ENCODE measurements at regions not wholly inside any gene's neighbourhood (a gene's known extent, or its start where the extent isn't known, plus 50 kb on each side); places are given as distances from the start of the nearest gene placed in this dataset.

DNA sequence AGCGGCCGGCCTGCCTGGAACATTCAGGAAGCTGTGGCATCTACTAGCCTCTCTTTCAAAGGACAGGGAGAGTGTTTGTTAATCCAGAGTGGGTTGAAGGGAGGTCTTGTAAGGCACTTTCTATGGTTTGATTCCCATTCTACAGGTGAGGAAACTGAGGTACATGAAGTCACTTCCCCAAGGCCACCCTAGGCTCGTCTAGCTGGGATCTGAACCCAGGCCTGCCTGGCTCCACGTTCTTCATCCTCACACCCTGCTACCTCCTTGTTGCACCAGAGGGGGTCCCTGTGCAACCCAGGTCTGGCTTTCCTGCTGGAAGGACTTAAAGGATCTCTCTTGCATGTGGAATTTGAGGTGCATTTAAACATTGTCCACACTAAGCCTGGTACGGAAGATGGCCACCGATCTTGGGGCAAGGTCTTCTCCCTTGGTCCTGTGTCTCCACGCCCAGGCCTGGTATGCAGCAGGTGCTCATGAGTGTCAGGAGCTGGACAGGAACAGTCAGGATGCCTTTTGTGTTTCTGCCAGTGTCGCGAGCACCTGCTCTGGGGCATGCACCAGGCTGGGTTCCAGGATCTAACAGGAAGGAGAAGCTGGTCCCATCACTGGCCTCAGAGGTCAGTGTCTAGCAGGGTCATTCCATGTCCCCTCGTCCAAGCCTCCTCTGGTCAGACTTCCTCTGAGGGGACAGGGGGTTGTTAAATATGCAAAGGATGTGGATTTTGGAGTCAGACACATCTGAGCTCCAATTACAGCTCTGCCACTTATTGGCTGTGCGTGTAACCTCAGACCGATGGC, 103.2 kb upstream of the RUNX3 start (continued):
- TF ChIP-seq, protein P1, sequence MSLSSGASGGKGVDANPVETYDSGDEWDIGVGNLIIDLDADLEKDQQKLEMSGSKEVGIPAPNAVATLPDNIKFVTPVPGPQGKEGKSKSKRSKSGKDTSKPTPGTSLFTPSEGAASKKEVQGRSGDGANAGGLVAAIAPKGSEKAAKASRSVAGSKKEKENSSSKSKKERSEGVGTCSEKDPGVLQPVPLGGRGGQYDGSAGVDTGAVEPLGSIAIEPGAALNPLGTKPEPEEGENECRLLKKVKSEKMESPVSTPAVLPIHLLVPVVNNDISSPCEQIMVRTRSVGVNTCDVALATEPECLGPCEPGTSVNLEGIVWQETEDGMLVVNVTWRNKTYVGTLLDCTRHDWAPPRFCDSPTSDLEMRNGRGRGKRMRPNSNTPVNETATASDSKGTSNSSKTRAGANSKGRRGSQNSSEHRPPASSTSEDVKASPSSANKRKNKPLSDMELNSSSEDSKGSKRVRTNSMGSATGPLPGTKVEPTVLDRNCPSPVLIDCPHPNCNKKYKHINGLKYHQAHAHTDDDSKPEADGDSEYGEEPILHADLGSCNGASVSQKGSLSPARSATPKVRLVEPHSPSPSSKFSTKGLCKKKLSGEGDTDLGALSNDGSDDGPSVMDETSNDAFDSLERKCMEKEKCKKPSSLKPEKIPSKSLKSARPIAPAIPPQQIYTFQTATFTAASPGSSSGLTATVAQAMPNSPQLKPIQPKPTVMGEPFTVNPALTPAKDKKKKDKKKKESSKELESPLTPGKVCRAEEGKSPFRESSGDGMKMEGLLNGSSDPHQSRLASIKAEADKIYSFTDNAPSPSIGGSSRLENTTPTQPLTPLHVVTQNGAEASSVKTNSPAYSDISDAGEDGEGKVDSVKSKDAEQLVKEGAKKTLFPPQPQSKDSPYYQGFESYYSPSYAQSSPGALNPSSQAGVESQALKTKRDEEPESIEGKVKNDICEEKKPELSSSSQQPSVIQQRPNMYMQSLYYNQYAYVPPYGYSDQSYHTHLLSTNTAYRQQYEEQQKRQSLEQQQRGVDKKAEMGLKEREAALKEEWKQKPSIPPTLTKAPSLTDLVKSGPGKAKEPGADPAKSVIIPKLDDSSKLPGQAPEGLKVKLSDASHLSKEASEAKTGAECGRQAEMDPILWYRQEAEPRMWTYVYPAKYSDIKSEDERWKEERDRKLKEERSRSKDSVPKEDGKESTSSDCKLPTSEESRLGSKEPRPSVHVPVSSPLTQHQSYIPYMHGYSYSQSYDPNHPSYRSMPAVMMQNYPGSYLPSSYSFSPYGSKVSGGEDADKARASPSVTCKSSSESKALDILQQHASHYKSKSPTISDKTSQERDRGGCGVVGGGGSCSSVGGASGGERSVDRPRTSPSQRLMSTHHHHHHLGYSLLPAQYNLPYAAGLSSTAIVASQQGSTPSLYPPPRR (CRISPR knock-in tag; IDR thresholded peaks at IDR 0.05; ENCODE audit: borderline replicate concordance), result no peak
- TF ChIP-seq, protein P2, sequence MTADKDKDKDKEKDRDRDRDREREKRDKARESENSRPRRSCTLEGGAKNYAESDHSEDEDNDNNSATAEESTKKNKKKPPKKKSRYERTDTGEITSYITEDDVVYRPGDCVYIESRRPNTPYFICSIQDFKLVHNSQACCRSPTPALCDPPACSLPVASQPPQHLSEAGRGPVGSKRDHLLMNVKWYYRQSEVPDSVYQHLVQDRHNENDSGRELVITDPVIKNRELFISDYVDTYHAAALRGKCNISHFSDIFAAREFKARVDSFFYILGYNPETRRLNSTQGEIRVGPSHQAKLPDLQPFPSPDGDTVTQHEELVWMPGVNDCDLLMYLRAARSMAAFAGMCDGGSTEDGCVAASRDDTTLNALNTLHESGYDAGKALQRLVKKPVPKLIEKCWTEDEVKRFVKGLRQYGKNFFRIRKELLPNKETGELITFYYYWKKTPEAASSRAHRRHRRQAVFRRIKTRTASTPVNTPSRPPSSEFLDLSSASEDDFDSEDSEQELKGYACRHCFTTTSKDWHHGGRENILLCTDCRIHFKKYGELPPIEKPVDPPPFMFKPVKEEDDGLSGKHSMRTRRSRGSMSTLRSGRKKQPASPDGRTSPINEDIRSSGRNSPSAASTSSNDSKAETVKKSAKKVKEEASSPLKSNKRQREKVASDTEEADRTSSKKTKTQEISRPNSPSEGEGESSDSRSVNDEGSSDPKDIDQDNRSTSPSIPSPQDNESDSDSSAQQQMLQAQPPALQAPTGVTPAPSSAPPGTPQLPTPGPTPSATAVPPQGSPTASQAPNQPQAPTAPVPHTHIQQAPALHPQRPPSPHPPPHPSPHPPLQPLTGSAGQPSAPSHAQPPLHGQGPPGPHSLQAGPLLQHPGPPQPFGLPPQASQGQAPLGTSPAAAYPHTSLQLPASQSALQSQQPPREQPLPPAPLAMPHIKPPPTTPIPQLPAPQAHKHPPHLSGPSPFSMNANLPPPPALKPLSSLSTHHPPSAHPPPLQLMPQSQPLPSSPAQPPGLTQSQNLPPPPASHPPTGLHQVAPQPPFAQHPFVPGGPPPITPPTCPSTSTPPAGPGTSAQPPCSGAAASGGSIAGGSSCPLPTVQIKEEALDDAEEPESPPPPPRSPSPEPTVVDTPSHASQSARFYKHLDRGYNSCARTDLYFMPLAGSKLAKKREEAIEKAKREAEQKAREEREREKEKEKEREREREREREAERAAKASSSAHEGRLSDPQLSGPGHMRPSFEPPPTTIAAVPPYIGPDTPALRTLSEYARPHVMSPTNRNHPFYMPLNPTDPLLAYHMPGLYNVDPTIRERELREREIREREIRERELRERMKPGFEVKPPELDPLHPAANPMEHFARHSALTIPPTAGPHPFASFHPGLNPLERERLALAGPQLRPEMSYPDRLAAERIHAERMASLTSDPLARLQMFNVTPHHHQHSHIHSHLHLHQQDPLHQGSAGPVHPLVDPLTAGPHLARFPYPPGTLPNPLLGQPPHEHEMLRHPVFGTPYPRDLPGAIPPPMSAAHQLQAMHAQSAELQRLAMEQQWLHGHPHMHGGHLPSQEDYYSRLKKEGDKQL (CRISPR knock-in tag; IDR thresholded peaks at IDR 0.05; ENCODE audit: low read depth), result no peak
- TF ChIP-seq ZFYVE20 (CRISPR knock-in tag; IDR thresholded peaks at IDR 0.05; ENCODE audit: borderline replicate concordance, low read depth), result no peak
- TF ChIP-seq DNMT1 (CRISPR knock-in tag; IDR thresholded peaks at IDR 0.05), result no peak
- TF ChIP-seq BRCA1 (CRISPR knock-in tag; IDR thresholded peaks at IDR 0.05), result no peak
- no peak for TF ChIP-seq NR3C1 (CRISPR knock-in tag; IDR thresholded peaks at IDR 0.05)
- TF ChIP-seq, protein P3, sequence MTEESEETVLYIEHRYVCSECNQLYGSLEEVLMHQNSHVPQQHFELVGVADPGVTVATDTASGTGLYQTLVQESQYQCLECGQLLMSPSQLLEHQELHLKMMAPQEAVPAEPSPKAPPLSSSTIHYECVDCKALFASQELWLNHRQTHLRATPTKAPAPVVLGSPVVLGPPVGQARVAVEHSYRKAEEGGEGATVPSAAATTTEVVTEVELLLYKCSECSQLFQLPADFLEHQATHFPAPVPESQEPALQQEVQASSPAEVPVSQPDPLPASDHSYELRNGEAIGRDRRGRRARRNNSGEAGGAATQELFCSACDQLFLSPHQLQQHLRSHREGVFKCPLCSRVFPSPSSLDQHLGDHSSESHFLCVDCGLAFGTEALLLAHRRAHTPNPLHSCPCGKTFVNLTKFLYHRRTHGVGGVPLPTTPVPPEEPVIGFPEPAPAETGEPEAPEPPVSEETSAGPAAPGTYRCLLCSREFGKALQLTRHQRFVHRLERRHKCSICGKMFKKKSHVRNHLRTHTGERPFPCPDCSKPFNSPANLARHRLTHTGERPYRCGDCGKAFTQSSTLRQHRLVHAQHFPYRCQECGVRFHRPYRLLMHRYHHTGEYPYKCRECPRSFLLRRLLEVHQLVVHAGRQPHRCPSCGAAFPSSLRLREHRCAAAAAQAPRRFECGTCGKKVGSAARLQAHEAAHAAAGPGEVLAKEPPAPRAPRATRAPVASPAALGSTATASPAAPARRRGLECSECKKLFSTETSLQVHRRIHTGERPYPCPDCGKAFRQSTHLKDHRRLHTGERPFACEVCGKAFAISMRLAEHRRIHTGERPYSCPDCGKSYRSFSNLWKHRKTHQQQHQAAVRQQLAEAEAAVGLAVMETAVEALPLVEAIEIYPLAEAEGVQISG (CRISPR knock-in tag; IDR thresholded peaks at IDR 0.05), result no peak
- TF ChIP-seq, protein P4, sequence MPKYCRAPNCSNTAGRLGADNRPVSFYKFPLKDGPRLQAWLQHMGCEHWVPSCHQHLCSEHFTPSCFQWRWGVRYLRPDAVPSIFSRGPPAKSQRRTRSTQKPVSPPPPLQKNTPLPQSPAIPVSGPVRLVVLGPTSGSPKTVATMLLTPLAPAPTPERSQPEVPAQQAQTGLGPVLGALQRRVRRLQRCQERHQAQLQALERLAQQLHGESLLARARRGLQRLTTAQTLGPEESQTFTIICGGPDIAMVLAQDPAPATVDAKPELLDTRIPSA (CRISPR knock-in tag; IDR thresholded peaks at IDR 0.05; ENCODE audit: borderline replicate concordance), result no peak
- no peak for TF ChIP-seq ZNF557 (CRISPR knock-in tag; IDR thresholded peaks at IDR 0.05)
- TF ChIP-seq ZNF256 (CRISPR knock-in tag; conservative IDR thresholded peaks at IDR 0.05), result no peak

Measured in HepG2 (cell line).